ENCODE measurements at regions not wholly inside any gene's neighbourhood (a gene's known extent, or its start where the extent isn't known, plus 50 kb on each side); places are given as distances from the start of the nearest gene placed in this dataset.

GRCh38 chr6:40258531-40258930 is 324.3 kb upstream of the MOCS1 start:
- no peaks in the 10 kb centered on the region for H3K4me1 ChIP-seq (ENCODE audit: insufficient read depth)
- H3K27me3 ChIP-seq, result peaks cover 6% of the 10 kb centered on the region
- H2AFZ ChIP-seq, result no peak overlapping the region
- WGBS (ENCODE audit: low lambda C conversion rate, missing lambda C conversion rate), result 72% methylated on average over 5 of the region's 5 CpGs
- TF ChIP-seq EZH2 (IDR thresholded peaks at IDR 0.05; ENCODE audit: borderline replicate concordance) (no peak), CTCF (IDR thresholded peaks at IDR 0.05; ENCODE audit: poor library complexity) (no peak), EZH2phosphoT487 (IDR thresholded peaks at IDR 0.05; ENCODE audit: low read depth, severe bottlenecking, unreplicated experiment) (no peak)
- H3K9me2 ChIP-seq (replicated peaks; ENCODE audit: insufficient read depth), result no peaks in the 10 kb centered on the region
- H3K4me2 ChIP-seq, result no peak overlapping the region
- no peaks in the 10 kb centered on the region for H3K9me3 ChIP-seq (ENCODE audit: low read depth)
- H3K79me2 ChIP-seq, result no peaks in the 10 kb centered on the region
- no peaks in the 10 kb centered on the region for H4K20me1 ChIP-seq (ENCODE audit: insufficient read depth, poor library complexity, severe bottlenecking)
- no peak overlapping the region for H3K27ac ChIP-seq
- DNase-seq (ENCODE audit: low spot score), result no peak
- no peak overlapping the region for H3K4me3 ChIP-seq
- H3K36me3 ChIP-seq (replicated peaks; ENCODE audit: insufficient read depth, low read depth), result no peaks in the 10 kb centered on the region

- H3K27me3 ChIP-seq, result peaks cover 6% of the 10 kb centered on the region
- no peaks in the 10 kb centered on the region for H3K79me2 ChIP-seq
- no peaks in the 10 kb centered on the region for H3K9me3 ChIP-seq (ENCODE audit: low read depth)
- no peak overlapping the region for H3K4me2 ChIP-seq
- no peak overlapping the region for H2AFZ ChIP-seq
- H3K9me2 ChIP-seq (replicated peaks; ENCODE audit: insufficient read depth), result no peaks in the 10 kb centered on the region
- WGBS (ENCODE audit: low lambda C conversion rate, missing lambda C conversion rate), result 100% methylated on average over 1 of the region's 1 CpG
- no peaks in the 10 kb centered on the region for H3K4me1 ChIP-seq (ENCODE audit: insufficient read depth)
- DNase-seq (ENCODE audit: low spot score), result no peak
- TF ChIP-seq EZH2phosphoT487 (IDR thresholded peaks at IDR 0.05; ENCODE audit: low read depth, severe bottlenecking, unreplicated experiment) (no peak), CTCF (IDR thresholded peaks at IDR 0.05; ENCODE audit: poor library complexity) (no peak), EZH2 (IDR thresholded peaks at IDR 0.05; ENCODE audit: borderline replicate concordance) (no peak)
- no peak overlapping the region for H3K27ac ChIP-seq
- no peaks in the 10 kb centered on the region for H4K20me1 ChIP-seq (ENCODE audit: insufficient read depth, poor library complexity, severe bottlenecking)
- H3K4me3 ChIP-seq, result no peak overlapping the region
- no peaks in the 10 kb centered on the region for H3K36me3 ChIP-seq (replicated peaks; ENCODE audit: insufficient read depth, low read depth)
These were observed 322.6 kb upstream of the MOCS1 start for GRCh38 chr6:40256831-40257230.

- H3K9me2 ChIP-seq (replicated peaks; ENCODE audit: insufficient read depth), result no peaks in the 10 kb centered on the region
- whole genome bisulfite sequencing (ENCODE audit: low lambda C conversion rate, missing lambda C conversion rate), result 87% methylated on average over 2 of the region's 2 CpGs
- H3K9me3 ChIP-seq (ENCODE audit: low read depth), result no peaks in the 10 kb centered on the region
- no peaks in the 10 kb centered on the region for H4K20me1 ChIP-seq (ENCODE audit: insufficient read depth, poor library complexity, severe bottlenecking)
- H3K79me2 ChIP-seq, result no peaks in the 10 kb centered on the region
- no peak overlapping the region for H3K4me2 ChIP-seq
- H3K4me1 ChIP-seq (ENCODE audit: insufficient read depth), result no peaks in the 10 kb centered on the region
- H2AFZ ChIP-seq, result no peak overlapping the region
- peaks cover 6% of the 10 kb centered on the region for H3K27me3 ChIP-seq
- TF ChIP-seq CTCF (IDR thresholded peaks at IDR 0.05; ENCODE audit: poor library complexity), result no peak
- TF ChIP-seq EZH2phosphoT487 (IDR thresholded peaks at IDR 0.05; ENCODE audit: low read depth, severe bottlenecking, unreplicated experiment), result no peak
- TF ChIP-seq EZH2 (IDR thresholded peaks at IDR 0.05; ENCODE audit: borderline replicate concordance), result no peak
- H3K27ac ChIP-seq, result no peak overlapping the region
- DNase-seq (ENCODE audit: low spot score), result no peak
- no peaks in the 10 kb centered on the region for H3K36me3 ChIP-seq (replicated peaks; ENCODE audit: insufficient read depth, low read depth)
- no peak overlapping the region for H3K4me3 ChIP-seq
These were observed 322.0 kb upstream of the MOCS1 start for GRCh38 chr6:40256224-40256623.

GRCh38 chr6:40253420-40253819 is 319.2 kb upstream of the MOCS1 start:
- H3K4me2 ChIP-seq, result no peak overlapping the region
- H3K27ac ChIP-seq, result no peak overlapping the region
- H3K4me3 ChIP-seq, result no peak overlapping the region
- H3K36me3 ChIP-seq (replicated peaks; ENCODE audit: insufficient read depth, low read depth), result no peaks in the 10 kb centered on the region
- no peaks in the 10 kb centered on the region for H4K20me1 ChIP-seq (ENCODE audit: insufficient read depth, poor library complexity, severe bottlenecking)
- H3K79me2 ChIP-seq, result no peaks in the 10 kb centered on the region
- no peak for DNase-seq (ENCODE audit: low spot score)
- H3K4me1 ChIP-seq (ENCODE audit: insufficient read depth), result no peaks in the 10 kb centered on the region
- H3K9me3 ChIP-seq (ENCODE audit: low read depth), result no peaks in the 10 kb centered on the region
- H2AFZ ChIP-seq, result no peak overlapping the region
- TF ChIP-seq EZH2phosphoT487 (IDR thresholded peaks at IDR 0.05; ENCODE audit: low read depth, severe bottlenecking, unreplicated experiment) (no peak), EZH2 (IDR thresholded peaks at IDR 0.05; ENCODE audit: borderline replicate concordance) (no peak), CTCF (IDR thresholded peaks at IDR 0.05; ENCODE audit: poor library complexity) (no peak)
- WGBS (ENCODE audit: low lambda C conversion rate, missing lambda C conversion rate), result 91% methylated on average over 3 of the region's 3 CpGs
- H3K27me3 ChIP-seq, result peaks cover 7% of the 10 kb centered on the region
- H3K9me2 ChIP-seq (replicated peaks; ENCODE audit: insufficient read depth), result no peaks in the 10 kb centered on the region
